Natural killer cell (primary cell): ENCODE measurements at regions not wholly inside any gene's neighbourhood (a gene's known extent, or its start where the extent isn't known, plus 50 kb on each side); places are given as distances from the start of the nearest gene placed in this dataset.

ENCODE experiments used
- ATAC-seq, 3 donors: fragments of 150-1000 bp in 2 of 3; fragments of 200-7000 bp in 1 of 3; cut with Tn5 transposase; 1 replicate in 1 of 3; 2 replicates in 2 of 3; pipeline ENCODE4 v1.10.0; 2021; ENCODE audit warnings: mild to moderate bottlenecking in 2 of 3, moderate library complexity in 2 of 3
- DNase-seq, 2 donors: peaks; one replicate each; pipeline versions ENCODE4 v3.0.0 to v3.0.0-alpha.2; 2013 to 2021; ENCODE audit warnings: mixed read lengths in 1 of 2
- H3K27ac ChIP-seq: one replicate; pipeline ENCODE4 v1.5.1; 2013; ENCODE audit warnings: mild to moderate bottlenecking, low read length
- H3K27me3 ChIP-seq: one replicate; pipeline ENCODE4 v1.6.1; 2013; ENCODE audit warnings: low read length; ENCODE audit not compliant: control insufficient read depth, insufficient read depth
- H3K36me3 ChIP-seq: one replicate; pipeline ENCODE4 v1.6.1; 2013; ENCODE audit warnings: low read length; ENCODE audit not compliant: control insufficient read depth, insufficient read depth
- H3K4me1 ChIP-seq: one replicate; pipeline ENCODE4 v1.6.1; 2013; ENCODE audit warnings: low read length; ENCODE audit not compliant: control insufficient read depth, insufficient read depth
- H3K4me3 ChIP-seq: one replicate; pipeline ENCODE4 v1.5.1; 2013; ENCODE audit warnings: low read length
- H3K9me3 ChIP-seq: one replicate; pipeline ENCODE4 v1.6.1; 2013; ENCODE audit warnings: low read length; ENCODE audit not compliant: control insufficient read depth, insufficient read depth
- H3K27ac Mint-ChIP-seq, 2 donors: one replicate each; pipeline ENCODE4 v1.8.0; 2022; ENCODE audit warnings: mild to moderate bottlenecking in 2 of 2, mixed read lengths in 2 of 2, moderate library complexity in 1 of 2
- H3K27me3 Mint-ChIP-seq, 2 donors: one replicate each; pipeline ENCODE4 v1.8.0; 2022; ENCODE audit warnings: low read depth in 2 of 2, mixed read lengths in 2 of 2
- H3K36me3 Mint-ChIP-seq: one replicate; pipeline ENCODE4 v1.8.0; 2022; ENCODE audit warnings: mixed read lengths
- H3K4me1 Mint-ChIP-seq, 2 donors: one replicate each; pipeline ENCODE4 v1.8.0; 2022; ENCODE audit warnings: mixed read lengths in 2 of 2
- H3K4me3 Mint-ChIP-seq: one replicate; pipeline ENCODE4 v1.8.0; 2022; ENCODE audit warnings: mild to moderate bottlenecking, moderate library complexity, mixed read lengths
- H3K9me3 Mint-ChIP-seq, 2 donors: one replicate each; pipeline ENCODE4 v1.8.0; 2022; ENCODE audit warnings: mixed read lengths in 2 of 2
- WGBS: methylation state at CpG from one replicate; pipeline ENCODE4 v1.1.7; 2013; ENCODE audit warnings: missing lambda C conversion rate; ENCODE audit not compliant: insufficient coverage; 5-methylcytosine and 5-hydroxymethylcytosine counted together
- intact Hi-C: fragments of 100-400 bp; cut with micrococcal nuclease; formaldehyde crosslinking; loops from one replicate; pipeline ENCODE4 v1.14.2; 2022
- TF ChIP-seq, protein P1 (sequence below): fragments of 200-600 bp; IDR thresholded peaks from one replicate; pipeline ENCODE4 v1.8.0; 2022; ENCODE audit warnings: antibody characterized with exemption

DNA sequence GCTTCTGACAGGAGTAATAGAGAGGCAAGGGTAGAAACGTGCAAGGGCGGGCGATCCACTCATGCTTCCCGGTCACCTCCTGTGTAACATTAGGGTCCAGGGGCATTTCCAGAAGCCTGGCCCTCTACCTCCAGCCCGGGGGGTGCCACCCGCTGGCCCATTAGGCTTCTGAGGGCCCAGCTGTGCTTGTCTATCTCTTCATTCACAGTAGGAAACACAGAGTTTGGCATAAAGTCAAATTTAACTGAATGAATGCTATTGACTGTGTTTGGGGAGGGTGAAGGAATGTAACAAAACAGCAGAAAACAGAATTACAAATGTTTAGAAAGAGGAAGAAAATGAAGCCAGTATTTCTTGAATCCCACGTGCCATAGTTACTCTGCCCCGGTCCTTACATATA, 112.4 kb upstream of the SLC66A3 start:
- Mint-ChIP-seq H3K36me3 (peaks cover 9% of the 10 kb centered on the region), H3K4me1 (no peaks in the 10 kb centered on the region), H3K9me3 (peaks cover 2 to 5% of the 10 kb centered on the region in 2 donors), H3K4me3 (no peak overlapping the region), H3K27me3 (peaks cover 23 to 35% of the 10 kb centered on the region in 2 donors), H3K27ac (no peak overlapping the region)
- TF ChIP-seq, protein P1, sequence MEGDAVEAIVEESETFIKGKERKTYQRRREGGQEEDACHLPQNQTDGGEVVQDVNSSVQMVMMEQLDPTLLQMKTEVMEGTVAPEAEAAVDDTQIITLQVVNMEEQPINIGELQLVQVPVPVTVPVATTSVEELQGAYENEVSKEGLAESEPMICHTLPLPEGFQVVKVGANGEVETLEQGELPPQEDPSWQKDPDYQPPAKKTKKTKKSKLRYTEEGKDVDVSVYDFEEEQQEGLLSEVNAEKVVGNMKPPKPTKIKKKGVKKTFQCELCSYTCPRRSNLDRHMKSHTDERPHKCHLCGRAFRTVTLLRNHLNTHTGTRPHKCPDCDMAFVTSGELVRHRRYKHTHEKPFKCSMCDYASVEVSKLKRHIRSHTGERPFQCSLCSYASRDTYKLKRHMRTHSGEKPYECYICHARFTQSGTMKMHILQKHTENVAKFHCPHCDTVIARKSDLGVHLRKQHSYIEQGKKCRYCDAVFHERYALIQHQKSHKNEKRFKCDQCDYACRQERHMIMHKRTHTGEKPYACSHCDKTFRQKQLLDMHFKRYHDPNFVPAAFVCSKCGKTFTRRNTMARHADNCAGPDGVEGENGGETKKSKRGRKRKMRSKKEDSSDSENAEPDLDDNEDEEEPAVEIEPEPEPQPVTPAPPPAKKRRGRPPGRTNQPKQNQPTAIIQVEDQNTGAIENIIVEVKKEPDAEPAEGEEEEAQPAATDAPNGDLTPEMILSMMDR: no peak
- H3K36me3 ChIP-seq: no peaks in the 10 kb centered on the region
- ATAC-seq: no peak
- WGBS: 76% methylated on average over 7 of the region's 8 CpGs
- intact Hi-C loops: no loop called here
- no peaks in the 10 kb centered on the region for H3K9me3 ChIP-seq
- no peak for DNase-seq
- no peaks in the 10 kb centered on the region for H3K4me1 ChIP-seq
- H3K4me3 ChIP-seq: no peak overlapping the region
- H3K27ac ChIP-seq: no peak overlapping the region
- H3K27me3 ChIP-seq: no peaks in the 10 kb centered on the region

DNA sequence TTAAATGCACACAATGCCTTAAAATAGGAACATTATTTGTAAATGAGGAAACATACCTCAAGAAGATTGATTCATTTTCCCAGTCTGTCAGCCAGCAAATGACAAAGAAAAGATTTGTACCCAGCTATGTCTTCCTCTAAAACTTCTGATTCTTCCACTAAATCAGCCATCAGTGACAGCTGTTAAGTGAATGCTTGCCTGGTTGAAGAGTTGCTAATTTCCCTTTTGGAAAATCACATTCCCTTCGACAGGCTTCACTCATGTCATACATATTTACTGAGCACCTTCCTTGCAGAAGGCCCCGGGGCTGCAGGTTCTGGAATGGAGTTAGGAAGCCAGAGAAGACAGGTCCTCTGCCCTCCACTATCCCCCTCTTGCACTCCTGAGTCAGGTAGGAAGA, 112.0 kb upstream of the SLC66A3 start:
- no peak overlapping the region for H3K4me3 ChIP-seq
- Mint-ChIP-seq H3K27ac (no peak overlapping the region), H3K4me1 (no peaks in the 10 kb centered on the region), H3K9me3 (peaks cover 0 to 5% of the 10 kb centered on the region in 2 donors), H3K36me3 (peaks cover 8% of the 10 kb centered on the region), H3K27me3 (peaks cover 23 to 32% of the 10 kb centered on the region in 2 donors), H3K4me3 (no peak overlapping the region)
- no peak overlapping the region for H3K27ac ChIP-seq
- no peaks in the 10 kb centered on the region for H3K36me3 ChIP-seq
- intact Hi-C loops: no loop called here
- no peak for DNase-seq
- H3K27me3 ChIP-seq: no peaks in the 10 kb centered on the region
- TF ChIP-seq, protein P1: no peak
- ATAC-seq: no peak
- WGBS: 100% methylated on average over 1 of the region's 2 CpGs
- no peaks in the 10 kb centered on the region for H3K4me1 ChIP-seq
- no peaks in the 10 kb centered on the region for H3K9me3 ChIP-seq

- DNase-seq (no peak), ATAC-seq (no peak)
- intact Hi-C loops: no loop called here
Measured at GRCh38 chr2:11044201-11044600, 111.1 kb upstream of the SLC66A3 start.

GRCh38 chr2:11045294-11045693, 110.0 kb upstream of the SLC66A3 start:
- TF ChIP-seq, protein P1: no peak
- H3K36me3 ChIP-seq: no peaks in the 10 kb centered on the region
- DNase-seq: no peak
- intact Hi-C loops: no loop called here
- no peaks in the 10 kb centered on the region for H3K4me1 ChIP-seq
- WGBS: 88% methylated on average over 7 of the region's 7 CpGs
- Mint-ChIP-seq H3K36me3 (no peaks in the 10 kb centered on the region), H3K9me3 (no peaks in the 10 kb centered on the region), H3K4me1 (no peaks in the 10 kb centered on the region), H3K4me3 (no peak overlapping the region), H3K27me3 (peaks cover 20 to 26% of the 10 kb centered on the region in 2 donors), H3K27ac (no peak overlapping the region)
- no peaks in the 10 kb centered on the region for H3K9me3 ChIP-seq
- no peak for ATAC-seq
- no peak overlapping the region for H3K27ac ChIP-seq
- no peak overlapping the region for H3K4me3 ChIP-seq
- H3K27me3 ChIP-seq: no peaks in the 10 kb centered on the region

More at GRCh38 chr2:11044201-11044600, 111.1 kb upstream of the SLC66A3 start:
- no peaks in the 10 kb centered on the region for H3K36me3 ChIP-seq
- H3K9me3 Mint-ChIP-seq: peaks cover 0 to 3% of the 10 kb centered on the region in 2 donors
- H3K4me1 Mint-ChIP-seq: no peaks in the 10 kb centered on the region
- no peak overlapping the region for H3K27ac Mint-ChIP-seq
- no peaks in the 10 kb centered on the region for H3K27me3 ChIP-seq
- no peak overlapping the region for H3K4me3 Mint-ChIP-seq
- H3K36me3 Mint-ChIP-seq: no peaks in the 10 kb centered on the region
- no peak overlapping the region for H3K4me3 ChIP-seq
- H3K4me1 ChIP-seq: no peaks in the 10 kb centered on the region
- TF ChIP-seq, protein P1: no peak
- 81% methylated on average over 4 of the region's 6 CpGs for WGBS
- H3K27ac ChIP-seq: no peak overlapping the region
- peaks cover 25% of the 10 kb centered on the region in 2 donors for H3K27me3 Mint-ChIP-seq
- no peaks in the 10 kb centered on the region for H3K9me3 ChIP-seq
